Spleen (tissue), 11 donors: ENCODE measurements at regions not wholly inside any gene's neighbourhood (a gene's known extent, or its start where the extent isn't known, plus 50 kb on each side); places are given as distances from the start of the nearest gene placed in this dataset.
"Not testable (repeated sequence)": the region's sequence is repeated elsewhere in the genome, so short reads cannot be mapped to it uniquely, and the experiment has no call there.

ENCODE experiments used
- DNase-seq: peaks from one replicate; pipeline ENCODE4 v3.0.0-alpha.2; 2020
- H3K27ac ChIP-seq, 8 donors: fragments of 200-600 bp; sonication (generic) in 7 of 8; 1 replicate in 4 of 8; 2 replicates in 4 of 8; pipeline versions ENCODE4 v1.5.0 to v1.8.0; 2016 to 2021; ENCODE audit warnings: inconsistent platforms in 4 of 8, mild to moderate bottlenecking in 4 of 8, moderate library complexity in 1 of 8
- H3K27me3 ChIP-seq, 7 donors: fragments of 200-600 bp; sonication (generic) in 6 of 7; replicated peaks in 1 of 7; 1 replicate in 4 of 7; 2 replicates in 3 of 7; pipeline versions ENCODE4 v1.5.0 to v1.8.0; 2016 to 2021; ENCODE audit warnings: inconsistent platforms in 3 of 7, mild to moderate bottlenecking in 1 of 7
- H3K36me3 ChIP-seq, 6 donors: fragments of 200-600 bp; sonication (generic) in 5 of 6; 1 replicate in 4 of 6; 2 replicates in 2 of 6; pipeline versions ENCODE4 v1.5.0 to v1.8.0; 2016 to 2021; ENCODE audit warnings: inconsistent platforms in 2 of 6
- H3K4me1 ChIP-seq, 6 donors: fragments of 200-600 bp; sonication (generic) in 5 of 6; 1 replicate in 3 of 6; 2 replicates in 3 of 6; pipeline versions ENCODE4 v1.5.0 to v1.8.0; 2016 to 2021; ENCODE audit warnings: inconsistent platforms in 3 of 6
- H3K4me3 ChIP-seq, 8 donors: fragments of 200-600 bp; sonication (generic) in 7 of 8; 1 replicate in 4 of 8; 2 replicates in 4 of 8; pipeline versions ENCODE4 v1.5.0 to v1.8.0; 2016 to 2021; ENCODE audit warnings: inconsistent platforms in 4 of 8, mild to moderate bottlenecking in 4 of 8, moderate library complexity in 2 of 8
- H3K9me3 ChIP-seq, 8 donors: fragments of 200-600 bp; sonication (generic) in 7 of 8; 1 replicate in 4 of 8; 2 replicates in 4 of 8; pipeline versions ENCODE4 v1.5.0 to v1.8.0; 2016 to 2021; ENCODE audit warnings: inconsistent platforms in 4 of 8
- CTCF ChIP-seq, 11 experiments: fragments of 200-600 bp in 7 of 11; fragments of 450-650 bp in 4 of 11; sonication (generic) in 4 of 11; IDR thresholded peaks in 8 of 11; conservative IDR thresholded peaks in 3 of 11; 1 replicate in 7 of 11; 2 replicates in 4 of 11; pipeline versions ENCODE4 v1.4.0 to v1.8.0; 2016 to 2021; ENCODE audit warnings: antibody characterized with exemption in 11 of 11, inconsistent platforms in 4 of 11, mild to moderate bottlenecking in 1 of 11
- POLR2A ChIP-seq, 3 donors: fragments of 450-650 bp; IDR thresholded peaks; one replicate each; pipeline ENCODE4 v1.5.1; 2017; ENCODE audit warnings: antibody characterized with exemption in 3 of 3, mild to moderate bottlenecking in 1 of 3
- POLR2AphosphoS5 ChIP-seq, 3 donors: sonication (generic); formaldehyde crosslinking; IDR thresholded peaks; one replicate each; pipeline ENCODE4 v1.5.1; 2017; ENCODE audit warnings: antibody characterized with exemption in 3 of 3
- WGBS, 5 donors: extraction: QIAGEN DNeasy Blood & Tissue Kit in 3 of 5; methylation state at CpG; one replicate each; pipeline versions ENCODE4 v1.1.5 to v1.1.7; 2013 to 2018; 5-methylcytosine and 5-hydroxymethylcytosine counted together
- intact Hi-C: fragments of 100-400 bp; cut with DNase I; formaldehyde crosslinking; loops from one replicate; pipeline ENCODE4 v1.15.0; 2023; ENCODE audit warnings: low total_unique reads
- donor health status: healthy with polysubstance abuse.
- donor health status: DM: no; HTN: no; CAD: no; lungs with moderate emphysema.
- donor health status: DM: no; HTN: no; CAD: no.
- donor health status: Bipolar disorder and iron deficiency.
- donor health status: healthy.
- donor health status: DM: no; HTN: no; CAD: no.
- donor health status: DM: yes; HTN: yes; CAD: no.

DNA sequence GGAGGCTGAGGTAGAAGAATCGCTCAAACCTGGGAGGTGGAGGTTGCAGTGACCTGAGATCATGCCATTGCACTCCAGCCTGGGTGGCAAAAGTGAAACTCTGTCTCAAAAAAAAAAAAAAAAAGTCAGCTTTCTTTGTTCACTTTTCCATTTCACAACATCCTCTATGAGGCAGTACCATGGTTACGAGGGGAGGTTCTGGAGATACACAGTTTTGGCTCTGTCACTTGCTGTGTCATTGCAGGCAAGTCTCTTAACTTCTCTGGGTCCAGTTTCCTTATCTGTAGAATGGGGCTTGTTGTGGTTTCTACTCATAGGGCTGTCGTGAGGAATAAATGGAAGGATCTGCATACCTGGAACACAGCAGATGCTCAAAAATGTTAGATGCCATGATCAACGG is 75.6 kb upstream of the SLC24A4 start:
- 55 to 79% (median 78%) methylated on average over 4 of the region's 4 CpGs for WGBS, 5 donors
- peaks cover 0 to 8% (median 0%) of the 10 kb centered on the region in 7 donors for H3K27me3 ChIP-seq
- H3K36me3 ChIP-seq: no peaks in the 10 kb centered on the region
- H3K4me1 ChIP-seq: peaks cover 0 to 27% (median 0%) of the 10 kb centered on the region in 6 donors
- peaks cover 4 to 37% (median 32%) of the 10 kb centered on the region in 8 donors for H3K9me3 ChIP-seq
- H3K27ac ChIP-seq: peak overlapping the region in 6 of 8 donors; percentile 26 to 88 (median 66)
- intact Hi-C loops: no loop called here
- no peak for TF ChIP-seq CTCF (IDR thresholded peaks at IDR 0.05 in 8 of 11, conservative IDR thresholded peaks at IDR 0.05 in 3 of 11)
- TF ChIP-seq POLR2AphosphoS5 (IDR thresholded peaks at IDR 0.05): no peak
- TF ChIP-seq POLR2A (IDR thresholded peaks at IDR 0.05): no peak
- no peak for DNase-seq
- peak overlapping the region in 1 of 8 donors; percentile 32 for H3K4me3 ChIP-seq

- H3K27me3 ChIP-seq: peaks cover 0 to 13% (median 0%) of the 10 kb centered on the region in 7 donors
These were observed 75.0 kb upstream of the SLC24A4 start for GRCh38 chr14:92247947-92248346.

DNA sequence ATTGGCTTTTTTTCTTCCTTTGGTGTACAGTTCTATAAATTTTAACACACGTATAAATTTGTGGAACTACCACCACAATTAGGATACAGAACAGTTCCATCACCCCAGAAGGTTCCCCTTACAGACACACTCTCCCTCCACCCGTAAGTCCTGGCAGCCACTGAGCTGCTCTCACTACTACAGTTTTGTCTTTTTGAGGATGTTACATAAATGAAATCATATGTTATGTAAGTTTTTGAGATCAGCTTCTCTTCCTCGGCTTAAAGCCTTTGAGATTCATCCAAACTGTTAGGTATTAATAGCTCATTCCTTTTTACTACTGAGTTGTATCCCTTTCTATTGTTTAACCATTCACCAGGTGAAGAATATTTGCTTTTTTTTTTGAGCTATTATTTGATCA is 74.3 kb upstream of the SLC24A4 start:
- TF ChIP-seq POLR2A (IDR thresholded peaks at IDR 0.05) (no peak), CTCF (IDR thresholded peaks at IDR 0.05 in 8 of 11, conservative IDR thresholded peaks at IDR 0.05 in 3 of 11) (no peak), POLR2AphosphoS5 (IDR thresholded peaks at IDR 0.05) (no peak)
- peak overlapping the region in 5 of 8 donors; percentile 54 to 88 (median 69) for H3K27ac ChIP-seq
- no peak for DNase-seq
- peaks cover 0 to 27% (median 0%) of the 10 kb centered on the region in 6 donors for H3K4me1 ChIP-seq
- H3K27me3 ChIP-seq: peaks cover 0 to 21% (median 1%) of the 10 kb centered on the region in 7 donors
- no peaks in the 10 kb centered on the region for H3K36me3 ChIP-seq
- 36 to 73% (median 52%) methylated on average over 3 of the region's 3 CpGs for WGBS, 5 donors
- no peak overlapping the region for H3K4me3 ChIP-seq
- intact Hi-C loops: no loop called here
- peaks cover 4 to 31% (median 29%) of the 10 kb centered on the region in 8 donors for H3K9me3 ChIP-seq

More at GRCh38 chr14:92247947-92248346, 75.0 kb upstream of the SLC24A4 start:
- WGBS, 5 donors: 68 to 95% (median 79%) methylated on average over 6 to 9 of the region's 9 CpGs
- Histone ChIP-seq H3K9me3 (peaks cover 4 to 37% (median 32%) of the 10 kb centered on the region in 8 donors), H3K4me3 (peak overlapping the region in 1 of 8 donors; percentile 31), H3K27ac (peak overlapping the region in 6 of 8 donors; percentile 22 to 88 (median 66)), H3K36me3 (no peaks in the 10 kb centered on the region), H3K4me1 (peaks cover 0 to 27% (median 0%) of the 10 kb centered on the region in 6 donors)
- intact Hi-C loops: no loop called here
- no peak for DNase-seq
- TF ChIP-seq POLR2A (IDR thresholded peaks at IDR 0.05) (no peak), CTCF (IDR thresholded peaks at IDR 0.05 in 8 of 11, conservative IDR thresholded peaks at IDR 0.05 in 3 of 11) (no peak), POLR2AphosphoS5 (IDR thresholded peaks at IDR 0.05) (no peak)

DNA sequence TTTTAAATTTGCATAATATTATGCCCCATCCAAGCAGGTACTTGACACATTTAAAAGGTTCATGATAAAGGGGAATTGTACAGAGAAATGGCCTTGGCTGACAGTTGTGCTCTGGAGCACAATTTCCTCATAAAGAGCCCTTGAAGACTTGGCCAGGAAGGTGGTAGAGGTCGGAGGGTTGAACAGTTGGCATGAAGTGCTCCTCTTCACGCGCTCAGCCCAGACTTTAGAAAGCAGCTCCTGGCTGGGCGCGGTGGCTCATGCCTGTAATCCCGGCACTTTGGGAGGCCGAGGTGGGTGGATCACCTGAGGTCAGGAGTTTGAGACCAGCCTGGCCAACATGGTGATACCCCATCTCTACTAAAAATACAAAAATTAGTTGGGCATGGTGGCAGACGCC is 72.6 kb upstream of the SLC24A4 start:
- H3K27ac ChIP-seq, DNase-seq, H3K36me3 ChIP-seq, intact Hi-C loops, H3K4me3 ChIP-seq: not testable (repeated sequence)
- Histone ChIP-seq H3K9me3 (peaks cover 0 to 15% (median 13%) of the 10 kb centered on the region in 8 donors), H3K27me3 (peaks cover 0 to 37% (median 15%) of the 10 kb centered on the region in 7 donors), H3K4me1 (peaks cover 0 to 35% (median 2%) of the 10 kb centered on the region in 6 donors)
- WGBS, 5 donors: 70 to 81% (median 74%) methylated on average over 8 of the region's 8 CpGs
